Activated gamma-delta T cell (primary cell): ENCODE measurements at regions not wholly inside any gene's neighbourhood (a gene's known extent, or its start where the extent isn't known, plus 50 kb on each side); places are given as distances from the start of the nearest gene placed in this dataset.
"Not testable (repeated sequence)": the region's sequence is repeated elsewhere in the genome, so short reads cannot be mapped to it uniquely, and the experiment has no call there.

ENCODE experiments used
- DNase-seq: peaks from one replicate; lab custom pipeline; 2025; lab: John Stamatoyannopoulos, UW

GRCh38 chr7:35853194-35853593 is 52.3 kb downstream of the SEPTIN7 start:
- not testable (repeated sequence) for DNase-seq

DNA sequence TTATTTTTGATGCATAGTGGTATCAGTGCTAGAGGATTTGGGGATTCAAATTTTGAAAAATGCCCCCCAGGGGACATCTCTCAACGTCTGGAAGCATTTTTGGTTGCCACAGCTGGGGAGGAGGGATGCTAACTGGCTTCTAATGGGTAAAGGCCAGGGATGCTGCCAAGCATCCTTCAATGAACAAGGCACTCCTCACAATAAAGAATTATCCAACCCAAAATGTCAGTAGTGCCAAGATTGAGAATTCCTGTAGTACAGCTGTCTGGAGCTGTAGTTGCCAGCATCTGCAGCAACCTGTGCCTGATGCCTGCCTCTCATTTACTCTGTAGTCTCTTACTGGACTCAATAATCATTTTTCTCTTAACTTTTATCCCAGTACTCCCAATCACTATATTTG is 53.5 kb downstream of the SEPTIN7 start:
- DNase-seq, result no peak

GRCh38 chr7:35856175-35856574 is 55.3 kb downstream of the SEPTIN7 start:
- DNase-seq, result no peak

- no peak for DNase-seq
Observed at GRCh38 chr7:35860664-35861063, 59.8 kb downstream of the SEPTIN7 start.

- DNase-seq, result no peak
Observed at GRCh38 chr7:35865287-35865686, 64.4 kb downstream of the SEPTIN7 start.

GRCh38 chr7:35866186-35866585 is 65.3 kb downstream of the SEPTIN7 start:
- no peak for DNase-seq

DNA sequence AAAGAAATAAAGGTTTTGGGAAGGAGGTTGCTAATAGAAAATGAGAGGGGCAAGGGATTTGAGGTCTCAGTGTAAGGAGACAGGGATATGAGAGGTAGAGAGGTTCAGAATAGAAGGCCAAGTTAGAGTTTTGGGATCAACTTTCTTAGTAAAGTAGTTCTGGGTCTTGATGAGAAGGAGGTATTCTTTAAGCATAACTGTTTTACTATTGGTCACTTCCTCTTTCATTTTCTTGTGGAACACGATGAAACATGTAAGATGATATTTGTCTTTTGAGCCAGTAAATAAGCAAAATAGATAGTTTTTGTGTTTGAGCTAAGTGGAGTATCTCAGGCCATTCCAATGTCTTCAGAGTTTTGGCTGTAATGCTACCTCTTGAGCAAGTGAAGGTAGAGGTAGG is 68.3 kb downstream of the SEPTIN7 start:
- DNase-seq, result not testable (repeated sequence)

DNA sequence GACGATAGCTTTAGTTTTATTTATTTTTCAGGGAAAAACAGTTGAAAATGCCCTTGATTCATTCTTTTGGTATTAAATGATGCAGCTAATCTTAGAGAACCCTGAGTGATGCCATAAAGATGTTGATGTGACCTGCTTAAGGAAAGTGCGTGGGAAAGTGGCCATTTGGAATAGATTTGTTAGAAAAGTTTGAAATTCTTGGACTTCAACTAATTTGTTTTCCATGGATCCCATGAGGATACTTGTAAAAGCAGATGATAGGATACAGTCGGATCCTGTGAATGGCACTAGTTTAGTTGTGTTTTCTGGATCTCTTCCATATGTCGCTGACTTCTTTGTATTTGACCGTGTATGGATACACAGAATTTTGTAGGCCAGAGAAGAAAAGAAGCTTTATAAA is 69.0 kb downstream of the SEPTIN7 start:
- DNase-seq, result no peak

DNA sequence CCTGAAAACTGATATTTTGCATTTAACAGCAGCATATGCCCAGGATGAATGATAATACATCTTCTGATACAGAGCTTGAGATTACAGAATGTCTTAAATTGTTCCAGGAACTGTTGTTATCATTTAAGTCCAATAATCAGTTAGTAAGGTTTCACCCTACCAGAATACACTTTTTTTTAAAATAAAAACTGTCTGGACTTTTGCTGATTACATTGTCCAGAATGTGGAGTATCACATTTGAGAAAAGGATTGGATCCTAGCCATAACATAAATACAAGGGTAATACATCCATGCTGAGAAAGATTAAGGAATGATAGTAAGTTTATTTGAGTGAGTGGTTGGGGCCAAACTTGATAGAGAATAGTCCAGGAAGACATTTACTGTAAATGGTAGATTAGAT is 71.0 kb downstream of the SEPTIN7 start:
- DNase-seq, result no peak

- DNase-seq, result no peak
Observed at GRCh38 chr7:35874886-35875285, 74.0 kb downstream of the SEPTIN7 start.

- no peak for DNase-seq
Observed at GRCh38 chr7:35875292-35875691, 74.4 kb downstream of the SEPTIN7 start.

DNA sequence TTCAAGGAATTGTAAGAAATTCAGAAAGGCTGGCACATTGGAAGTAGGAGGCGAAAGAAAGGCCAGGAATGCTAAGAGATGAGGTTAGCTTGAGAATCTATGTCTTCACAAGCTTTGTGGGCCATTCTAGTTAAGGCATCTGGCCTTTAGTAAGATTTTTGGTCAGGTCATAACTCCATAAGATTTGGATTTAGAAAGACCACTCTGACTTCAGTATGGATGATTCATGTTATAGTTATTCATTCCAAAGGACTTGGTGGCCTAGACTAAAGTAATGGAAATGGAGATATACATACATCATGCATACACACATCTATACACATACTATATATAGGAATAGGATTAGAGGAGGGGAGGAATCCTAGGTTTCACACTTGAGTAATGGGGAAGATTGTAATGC is 77.5 kb downstream of the SEPTIN7 start:
- DNase-seq, result no peak

DNA sequence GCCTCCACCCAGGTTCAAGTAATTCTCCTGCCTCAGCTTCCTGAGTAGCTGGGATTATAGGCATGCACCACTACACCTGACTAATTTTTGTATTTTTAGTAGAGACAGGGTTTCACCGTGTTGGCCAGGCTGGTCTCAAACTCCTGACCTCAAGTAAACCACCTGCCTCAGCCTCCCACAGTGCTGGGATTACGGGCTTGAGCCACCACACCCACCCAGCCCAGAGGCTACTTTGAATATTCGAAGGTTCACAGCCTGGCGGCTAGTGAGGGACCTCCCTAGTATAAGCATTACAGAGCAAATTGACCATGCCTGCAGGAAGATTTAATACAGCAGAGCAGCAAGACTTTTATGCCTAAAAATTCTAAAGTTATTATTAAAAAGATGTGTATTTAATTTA is 86.6 kb downstream of the SEPTIN7 start:
- DNase-seq, result not testable (repeated sequence)

DNA sequence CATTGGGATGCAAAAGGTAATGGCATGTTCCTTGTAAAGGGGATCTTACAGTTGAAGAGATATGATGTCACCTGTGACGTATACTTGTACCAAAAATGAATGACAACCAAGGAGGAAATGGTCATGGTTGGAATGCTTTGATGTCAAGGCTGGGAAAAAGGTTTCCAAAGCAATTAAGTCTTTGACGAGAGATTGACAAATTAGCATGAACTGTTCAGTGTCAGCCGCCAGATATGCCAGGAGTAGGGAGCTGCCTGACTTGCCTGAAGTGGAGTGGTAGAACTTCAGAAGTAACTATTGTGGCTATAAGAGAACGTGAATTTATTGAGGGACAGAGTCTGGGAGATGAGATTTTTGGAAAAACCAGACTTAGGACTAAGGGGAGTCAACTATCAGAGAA is 88.1 kb downstream of the SEPTIN7 start:
- no peak for DNase-seq

DNA sequence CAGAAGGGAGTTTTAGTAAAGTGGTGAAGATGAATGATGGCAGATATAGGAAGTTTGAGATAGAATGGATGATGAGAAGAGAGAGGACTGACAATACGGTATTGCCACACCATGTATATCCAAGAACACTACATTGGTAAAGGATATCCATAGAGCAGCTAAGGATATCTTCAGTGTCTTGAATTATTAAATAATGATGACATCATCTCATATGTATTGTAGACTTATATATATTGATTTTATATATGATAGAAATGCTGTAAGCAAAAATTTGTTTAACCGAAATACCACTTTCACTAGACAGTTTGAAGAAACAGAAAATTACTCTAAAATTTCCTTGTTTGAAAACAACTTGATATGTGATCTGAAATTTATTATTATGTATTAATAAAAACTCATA is 89.0 kb downstream of the SEPTIN7 start:
- no peak for DNase-seq

GRCh38 chr7:35891004-35891830 is 90.4 kb downstream of the SEPTIN7 start:
- no peak for DNase-seq

DNA sequence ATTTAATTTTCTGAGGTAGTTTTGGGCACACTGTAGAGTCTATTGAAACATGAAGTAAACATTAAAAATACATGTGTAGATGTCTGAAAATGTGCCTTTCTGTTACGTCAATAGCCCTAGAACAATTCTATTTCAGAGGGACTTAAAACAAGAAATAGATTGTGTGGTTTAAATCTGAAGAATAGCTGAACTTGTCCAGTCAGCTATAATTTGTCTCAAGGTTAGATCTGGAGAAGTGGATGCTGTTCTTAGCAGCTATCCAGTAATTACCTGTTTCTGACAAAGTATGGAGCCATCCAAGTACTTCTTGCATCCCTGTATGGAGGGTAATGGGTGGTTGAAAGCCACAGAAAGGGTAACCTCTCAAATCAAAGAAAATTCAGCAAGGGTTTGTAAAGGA is 92.8 kb downstream of the SEPTIN7 start:
- no peak for DNase-seq

DNA sequence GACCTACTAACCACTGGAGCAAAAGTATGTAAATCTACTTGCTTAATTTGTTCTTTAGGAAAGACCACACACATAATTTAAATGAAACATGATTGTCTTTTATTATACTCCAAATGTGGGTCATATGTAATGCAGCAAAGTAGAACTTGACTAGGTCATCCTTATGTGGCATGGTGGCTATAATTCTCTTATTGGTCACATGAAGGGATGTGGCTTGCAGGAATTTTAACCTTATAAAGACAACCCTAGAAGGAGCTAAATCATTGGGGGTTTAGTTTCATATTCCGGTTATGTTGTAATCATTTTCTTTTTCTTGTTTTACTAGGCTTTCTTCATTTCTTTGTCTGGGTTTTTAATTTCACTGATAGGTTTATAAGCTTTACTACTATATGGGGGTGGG is 93.9 kb downstream of the SEPTIN7 start:
- DNase-seq, result no peak

DNA sequence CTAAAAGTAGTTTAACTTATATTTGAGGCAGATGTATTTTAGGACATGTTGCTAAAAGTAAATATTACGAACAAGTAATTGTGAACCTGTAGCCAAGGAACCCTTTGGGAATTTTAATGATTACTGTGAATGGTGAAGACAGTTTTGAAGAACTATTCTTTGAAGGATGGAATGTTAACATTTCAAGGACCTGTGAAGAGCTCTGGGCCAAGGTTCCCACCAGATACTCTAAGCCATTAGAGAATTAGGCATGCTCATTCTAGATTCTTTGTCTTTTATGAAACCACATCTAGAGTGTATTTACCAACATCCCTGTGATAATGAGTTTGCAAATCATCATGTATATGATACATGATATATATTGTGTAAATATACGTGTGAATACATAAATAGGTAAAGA is 99.8 kb downstream of the SEPTIN7 start:
- no peak for DNase-seq

DNA sequence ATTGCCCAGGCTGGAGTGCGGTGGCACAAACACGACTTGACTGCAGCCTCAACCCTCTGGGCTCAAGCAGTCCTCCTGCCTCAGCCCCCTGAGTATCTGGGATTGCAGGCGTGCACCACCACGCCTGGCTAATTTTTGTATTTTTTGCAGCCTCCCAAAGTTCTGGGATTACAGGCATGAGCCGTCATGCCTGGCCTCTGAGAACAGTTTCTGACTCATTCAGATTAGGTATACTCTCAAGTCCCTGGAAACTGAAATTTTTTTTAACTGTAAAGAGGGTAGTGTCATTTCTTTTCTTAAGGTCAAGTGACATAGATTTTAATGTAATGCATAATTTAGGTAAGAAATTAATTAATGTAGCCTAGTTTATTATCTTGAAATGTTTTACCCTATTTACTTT is 104.7 kb downstream of the SEPTIN7 start:
- no peak for DNase-seq

- no peak for DNase-seq
Observed at GRCh38 chr7:35906191-35906908, 105.5 kb downstream of the SEPTIN7 start.

DNA sequence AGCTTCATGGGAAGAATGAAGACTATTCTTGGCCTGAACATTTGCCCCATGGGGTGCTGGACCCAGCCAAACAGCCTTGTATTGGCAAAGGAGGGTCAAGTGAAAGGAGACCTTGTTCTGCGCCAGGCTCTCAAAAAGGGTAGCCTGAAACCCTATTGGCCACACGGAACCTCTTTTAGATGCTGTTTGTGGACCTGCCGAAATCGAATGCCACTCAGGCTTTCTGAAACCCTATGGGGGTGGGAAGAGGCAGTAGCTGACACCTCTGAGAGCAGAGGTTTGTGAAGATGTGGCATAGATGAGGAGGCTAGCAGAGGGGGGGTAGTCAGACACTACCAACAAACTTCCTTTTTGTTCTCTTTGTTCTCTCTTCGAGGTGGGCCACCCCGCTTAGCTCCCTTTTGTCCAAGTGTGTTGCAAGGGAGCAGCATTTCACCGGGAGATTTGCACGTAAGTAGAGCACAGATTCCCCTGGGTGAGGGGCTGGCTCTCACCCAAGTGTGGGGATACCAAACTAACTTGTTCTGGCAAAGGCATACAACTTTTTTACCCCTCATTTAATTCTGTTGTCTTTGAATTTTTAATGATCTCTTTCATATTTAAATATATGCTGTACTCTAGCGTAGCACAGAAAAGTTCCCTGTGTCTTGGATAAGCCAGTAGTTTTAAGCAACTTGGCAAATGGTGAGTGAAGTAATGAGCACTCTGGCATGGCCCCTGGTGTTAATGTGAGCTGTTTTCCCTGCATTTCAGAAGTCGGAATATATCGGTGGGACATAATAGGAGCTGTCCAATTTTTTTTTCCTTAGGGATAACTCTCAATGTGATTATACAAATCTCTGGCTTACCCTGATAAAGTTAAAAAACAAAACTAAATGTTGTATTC is 107.7 kb downstream of the SEPTIN7 start:
- no peak for DNase-seq
